IPS-20b (cell line): ENCODE measurements at regions not wholly inside any gene's neighbourhood (a gene's known extent, or its start where the extent isn't known, plus 50 kb on each side); places are given as distances from the start of the nearest gene placed in this dataset.

ENCODE experiments used
- H3K27ac ChIP-seq: one replicate; pipeline ENCODE4 v1.5.1; 2013; ENCODE audit warnings: low read length
- H3K27me3 ChIP-seq: 2 replicates; pipeline ENCODE4 v1.6.1; 2013; ENCODE audit warnings: mild to moderate bottlenecking, low read length, inconsistent platforms; ENCODE audit not compliant: insufficient read depth
- H3K36me3 ChIP-seq: 2 replicates; pipeline ENCODE4 v1.6.1; 2013; ENCODE audit warnings: low read depth, mild to moderate bottlenecking, inconsistent platforms, low read length, moderate library complexity; ENCODE audit not compliant: insufficient read depth
- H3K4me1 ChIP-seq: 2 replicates; pipeline ENCODE4 v1.6.1; 2013; ENCODE audit warnings: mild to moderate bottlenecking, control low read depth, inconsistent platforms, low read length, moderate library complexity; ENCODE audit not compliant: insufficient read depth
- H3K4me3 ChIP-seq: 2 replicates; pipeline ENCODE4 v1.5.1; 2013; ENCODE audit warnings: mild to moderate bottlenecking, low read length, inconsistent platforms
- H3K9ac ChIP-seq: 2 replicates; pipeline ENCODE4 v1.6.1; 2013; ENCODE audit warnings: low read depth, mild to moderate bottlenecking, inconsistent platforms, low read length, moderate library complexity
- H3K9me3 ChIP-seq: 2 replicates; pipeline ENCODE4 v1.6.1; 2013; ENCODE audit warnings: mild to moderate bottlenecking, low read depth, low read length, inconsistent platforms; ENCODE audit not compliant: insufficient read depth

- Histone ChIP-seq H3K27ac (no peak overlapping the region), H3K9ac (no peak overlapping the region), H3K4me3 (no peak overlapping the region), H3K4me1 (no peaks in the 10 kb centered on the region), H3K9me3 (no peaks in the 10 kb centered on the region), H3K36me3 (no peaks in the 10 kb centered on the region), H3K27me3 (no peaks in the 10 kb centered on the region)
Measured at GRCh38 chr1:4467241-4467640, 187.2 kb upstream of the AJAP1 start.

- Histone ChIP-seq H3K4me1 (no peaks in the 10 kb centered on the region), H3K27me3 (no peaks in the 10 kb centered on the region), H3K36me3 (no peaks in the 10 kb centered on the region), H3K9me3 (no peaks in the 10 kb centered on the region), H3K9ac (no peak overlapping the region), H3K27ac (no peak overlapping the region), H3K4me3 (no peak overlapping the region)
Measured at GRCh38 chr1:4468386-4468785, 186.0 kb upstream of the AJAP1 start.

GRCh38 chr1:4468804-4469514 is 185.4 kb upstream of the AJAP1 start:
- Histone ChIP-seq H3K4me1 (no peaks in the 10 kb centered on the region), H3K9ac (no peak overlapping the region), H3K36me3 (no peaks in the 10 kb centered on the region), H3K27ac (no peak overlapping the region), H3K27me3 (no peaks in the 10 kb centered on the region), H3K4me3 (no peak overlapping the region), H3K9me3 (no peaks in the 10 kb centered on the region)

- Histone ChIP-seq H3K27ac (no peak overlapping the region), H3K4me1 (no peaks in the 10 kb centered on the region), H3K27me3 (no peaks in the 10 kb centered on the region), H3K4me3 (no peak overlapping the region; the same call in 1 of the 2 replicates), H3K36me3 (no peaks in the 10 kb centered on the region), H3K9me3 (peaks cover 18% of the 10 kb centered on the region), H3K9ac (no peak overlapping the region)
Measured at GRCh38 chr1:4476394-4476793, 178.0 kb upstream of the AJAP1 start.

GRCh38 chr1:4481451-4481850 is 173.0 kb upstream of the AJAP1 start:
- no peaks in the 10 kb centered on the region for H3K4me1 ChIP-seq
- no peaks in the 10 kb centered on the region for H3K36me3 ChIP-seq
- no peak overlapping the region for H3K9ac ChIP-seq
- no peak overlapping the region for H3K27ac ChIP-seq
- H3K9me3 ChIP-seq, result peaks cover 9% of the 10 kb centered on the region
- no peaks in the 10 kb centered on the region for H3K27me3 ChIP-seq
- H3K4me3 ChIP-seq, result no peak overlapping the region

- H3K4me3 ChIP-seq, result no peak overlapping the region
- H3K27ac ChIP-seq, result no peak overlapping the region
- H3K27me3 ChIP-seq, result no peaks in the 10 kb centered on the region
- no peaks in the 10 kb centered on the region; the same call in 1 of the 2 replicates for H3K9me3 ChIP-seq
- H3K9ac ChIP-seq, result no peak overlapping the region
- H3K4me1 ChIP-seq, result no peaks in the 10 kb centered on the region
- no peaks in the 10 kb centered on the region for H3K36me3 ChIP-seq
Measured at GRCh38 chr1:4482526-4482925, 171.9 kb upstream of the AJAP1 start.

GRCh38 chr1:4483021-4483625 is 171.3 kb upstream of the AJAP1 start:
- Histone ChIP-seq H3K27me3 (no peaks in the 10 kb centered on the region; the same call in 1 of the 2 replicates), H3K36me3 (no peaks in the 10 kb centered on the region), H3K27ac (no peak overlapping the region), H3K4me1 (no peaks in the 10 kb centered on the region), H3K4me3 (no peak overlapping the region), H3K9me3 (no peaks in the 10 kb centered on the region), H3K9ac (no peak overlapping the region)

- Histone ChIP-seq H3K9me3 (no peaks in the 10 kb centered on the region), H3K4me1 (no peaks in the 10 kb centered on the region), H3K9ac (no peak overlapping the region), H3K36me3 (no peaks in the 10 kb centered on the region), H3K27ac (no peak overlapping the region), H3K27me3 (no peaks in the 10 kb centered on the region; the same call in 1 of the 2 replicates), H3K4me3 (no peak overlapping the region)
Measured at GRCh38 chr1:4485398-4485797, 169.0 kb upstream of the AJAP1 start.

- H3K27ac ChIP-seq, result no peak overlapping the region
- no peaks in the 10 kb centered on the region for H3K9me3 ChIP-seq
- no peak overlapping the region for H3K9ac ChIP-seq
Measured at GRCh38 chr1:4485878-4486277, 168.5 kb upstream of the AJAP1 start.

GRCh38 chr1:4486408-4487120 is 167.8 kb upstream of the AJAP1 start:
- no peaks in the 10 kb centered on the region for H3K4me1 ChIP-seq
- H3K9me3 ChIP-seq, result no peaks in the 10 kb centered on the region
- H3K27ac ChIP-seq, result no peak overlapping the region
- no peak overlapping the region for H3K4me3 ChIP-seq
- no peaks in the 10 kb centered on the region for H3K36me3 ChIP-seq
- no peak overlapping the region for H3K9ac ChIP-seq
- H3K27me3 ChIP-seq, result no peaks in the 10 kb centered on the region; the same call in 1 of the 2 replicates

More at GRCh38 chr1:4485878-4486277, 168.5 kb upstream of the AJAP1 start:
- Histone ChIP-seq H3K36me3 (no peaks in the 10 kb centered on the region), H3K4me1 (no peaks in the 10 kb centered on the region), H3K27me3 (no peaks in the 10 kb centered on the region; the same call in 1 of the 2 replicates), H3K4me3 (no peak overlapping the region)

GRCh38 chr1:4488018-4488417 is 166.4 kb upstream of the AJAP1 start:
- H3K36me3 ChIP-seq, result no peaks in the 10 kb centered on the region
- H3K9ac ChIP-seq, result no peak overlapping the region
- no peaks in the 10 kb centered on the region for H3K4me1 ChIP-seq
- no peaks in the 10 kb centered on the region for H3K9me3 ChIP-seq
- H3K27me3 ChIP-seq, result no peaks in the 10 kb centered on the region; the same call in 1 of the 2 replicates
- no peak overlapping the region for H3K4me3 ChIP-seq
- no peak overlapping the region for H3K27ac ChIP-seq

GRCh38 chr1:4489486-4489885 is 164.9 kb upstream of the AJAP1 start:
- Histone ChIP-seq H3K9me3 (no peaks in the 10 kb centered on the region), H3K4me3 (no peak overlapping the region), H3K36me3 (no peaks in the 10 kb centered on the region), H3K27ac (no peak overlapping the region), H3K4me1 (no peaks in the 10 kb centered on the region), H3K9ac (no peak overlapping the region), H3K27me3 (no peaks in the 10 kb centered on the region; the same call in 1 of the 2 replicates)
